ENCODE measurements at regions not wholly inside any gene's neighbourhood (a gene's known extent, or its start where the extent isn't known, plus 50 kb on each side); places are given as distances from the start of the nearest gene placed in this dataset.

GRCh38 chr11:27287205-27287604 lies 75.8 kb downstream of the CCDC34 start:
- DNase-seq (ENCODE audit: low read depth, low spot score), result no peak

DNA sequence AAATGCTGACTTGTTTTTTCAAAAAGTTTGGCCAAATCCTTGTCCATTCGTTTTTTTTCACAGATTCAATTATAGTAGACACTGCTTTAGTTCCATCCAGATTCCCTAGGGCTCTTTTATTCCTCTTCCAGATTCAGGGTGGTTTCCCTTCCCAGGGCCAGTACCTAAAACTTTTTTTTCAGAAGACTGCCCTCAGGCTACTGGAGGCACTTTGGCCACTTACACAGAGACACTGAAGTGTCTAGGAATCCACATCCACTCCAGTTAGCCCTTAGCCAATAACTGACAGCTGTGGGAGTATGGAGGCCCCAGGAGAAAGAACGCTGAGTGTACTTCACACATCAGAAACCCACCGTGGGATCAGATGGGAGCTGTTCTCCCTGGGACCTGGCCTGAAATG lies 77.3 kb downstream of the CCDC34 start:
- DNase-seq (ENCODE audit: low read depth, low spot score), result peak; percentile 40

DNA sequence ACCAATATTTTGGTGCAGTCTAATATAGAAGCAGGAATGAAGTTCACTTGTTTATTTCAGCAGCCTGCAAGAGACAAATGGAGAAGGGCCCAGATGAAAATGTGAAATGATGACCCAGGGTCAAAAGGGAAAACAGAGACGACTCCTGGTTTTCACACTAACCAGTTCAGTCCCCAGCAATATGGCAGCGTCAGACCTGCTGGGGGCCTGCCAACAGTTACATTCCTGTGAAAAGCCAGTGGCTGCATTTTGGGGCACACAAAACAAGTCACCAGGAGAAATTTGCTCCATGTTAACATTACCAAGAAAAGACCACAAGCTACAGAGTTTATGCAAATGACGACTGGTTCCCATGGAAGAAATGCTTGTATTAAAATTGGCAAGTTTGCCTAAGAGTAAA lies 80.2 kb downstream of the CCDC34 start:
- no peak for DNase-seq (ENCODE audit: low read depth, low spot score)

DNA sequence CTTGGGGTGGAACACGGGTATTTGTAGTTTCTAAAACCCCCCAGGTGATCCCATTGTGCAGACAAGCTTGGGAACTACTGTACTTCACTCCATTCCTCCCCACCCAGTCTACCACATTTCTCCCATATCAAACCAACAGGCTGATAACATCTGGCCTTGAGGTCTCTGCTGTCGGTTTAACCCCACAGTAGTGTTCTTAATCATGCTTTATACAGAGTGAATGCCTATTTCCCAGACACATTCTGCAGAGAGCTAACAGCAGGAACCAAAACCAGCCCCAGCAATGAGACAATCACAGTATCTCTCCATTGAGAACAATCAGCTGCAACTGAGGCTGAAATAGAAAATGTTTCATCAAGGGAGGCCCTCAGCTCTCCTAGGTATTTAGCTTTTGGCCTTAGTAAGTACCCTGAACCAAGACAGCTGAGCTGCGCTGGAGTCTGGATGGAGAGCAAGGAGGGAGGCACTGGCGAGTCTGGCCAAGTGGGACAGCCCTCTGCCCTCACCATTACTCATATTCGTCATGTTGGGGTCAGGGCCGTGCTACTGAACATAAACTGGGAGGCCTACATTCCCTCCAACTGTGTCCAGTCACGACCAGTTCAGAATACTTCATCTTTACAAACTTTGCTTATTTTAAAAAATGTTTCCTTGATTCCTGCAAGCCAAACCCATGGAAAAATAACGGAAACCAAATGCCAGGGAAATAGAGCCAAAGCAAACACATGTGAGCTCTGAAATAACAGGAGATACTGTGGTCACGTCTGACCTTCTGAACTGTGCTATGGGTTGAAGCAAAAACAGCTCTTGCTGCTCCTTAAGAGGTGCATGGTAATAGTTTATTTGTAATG lies 81.0 kb downstream of the CCDC34 start:
- DNase-seq (ENCODE audit: low read depth, low spot score), result no peak

DNA sequence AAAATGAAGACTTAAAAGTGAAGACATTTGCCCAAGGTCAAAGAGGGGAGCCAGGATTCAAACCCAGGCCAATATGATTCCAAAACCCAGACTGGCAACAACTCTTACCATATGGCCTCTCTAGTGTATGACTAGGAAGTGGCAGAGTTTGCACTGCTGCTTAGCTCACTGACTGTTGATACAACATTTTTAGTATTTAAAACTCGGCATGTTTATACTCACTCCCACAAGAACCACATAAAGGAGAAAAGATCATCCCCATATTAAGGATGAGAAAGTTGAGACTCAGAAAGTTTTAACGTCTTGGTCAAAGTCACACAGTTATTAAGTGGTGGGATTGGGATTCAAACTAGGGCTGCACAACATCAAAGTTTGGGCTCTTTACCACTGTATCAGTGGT lies 81.7 kb downstream of the CCDC34 start:
- DNase-seq (ENCODE audit: low read depth, low spot score), result no peak

DNA sequence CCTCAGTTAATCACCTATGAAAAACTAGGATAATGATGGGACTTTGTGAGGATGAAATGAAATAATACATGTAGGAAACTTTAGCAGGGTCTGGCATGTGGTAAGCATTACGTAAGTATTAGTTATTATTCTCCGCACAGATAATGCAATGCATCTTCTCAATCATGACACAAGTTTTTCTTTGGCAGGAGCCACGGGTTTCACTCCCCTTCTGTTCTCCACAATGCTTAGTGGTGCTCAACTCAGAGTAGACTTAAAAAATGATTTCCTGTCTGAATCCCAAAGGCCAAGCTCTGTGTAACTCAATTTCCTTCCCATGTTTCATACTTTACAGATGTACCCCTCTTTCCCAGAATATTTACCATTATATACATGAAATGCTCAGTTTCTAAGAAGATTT lies 82.9 kb downstream of the CCDC34 start:
- no peak for DNase-seq (ENCODE audit: low read depth, low spot score)

DNA sequence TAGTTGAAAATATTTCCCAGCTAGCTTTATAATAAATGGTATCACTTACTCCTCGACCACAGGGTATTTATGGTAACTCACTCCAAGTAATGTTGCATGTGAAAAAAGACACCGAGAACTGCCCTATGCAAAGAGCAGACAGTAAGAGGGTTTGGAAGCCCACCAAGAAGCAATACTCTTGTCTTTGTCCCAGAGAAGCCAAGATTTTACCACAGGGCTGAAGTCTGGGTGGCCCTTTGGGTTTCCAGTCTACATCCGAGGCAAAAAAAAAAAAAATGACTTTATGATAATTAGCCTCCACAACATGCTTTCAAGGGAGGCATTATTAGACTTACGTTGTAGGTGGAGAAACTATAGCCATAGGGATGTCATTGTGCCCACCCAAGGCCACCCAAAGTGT lies 83.6 kb downstream of the CCDC34 start:
- no peak for DNase-seq (ENCODE audit: low read depth, low spot score)

DNA sequence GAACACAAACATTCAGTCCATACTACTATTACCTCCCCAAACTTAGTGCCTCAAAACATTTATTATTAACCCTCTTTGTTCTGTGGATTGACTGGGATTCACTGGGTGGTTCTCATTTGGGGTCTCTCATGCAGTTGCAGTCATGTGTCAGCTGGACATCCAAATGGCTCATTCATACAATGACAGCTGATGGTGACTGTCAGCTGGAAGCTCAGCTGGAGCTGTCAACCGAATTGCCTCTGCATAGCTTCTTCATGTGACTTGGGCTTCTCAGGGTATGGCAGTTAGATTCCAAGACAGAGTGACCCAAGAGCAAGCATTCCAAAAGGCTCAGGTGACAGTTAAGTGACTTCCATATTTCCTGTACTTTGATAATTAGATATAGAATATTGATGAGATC lies 85.2 kb downstream of the CCDC34 start:
- peak; percentile 9 for DNase-seq (ENCODE audit: low read depth, low spot score)

GRCh38 chr11:27276141-27276540 lies 86.9 kb downstream of the CCDC34 start:
- no peak for DNase-seq (ENCODE audit: low read depth, low spot score)

DNA sequence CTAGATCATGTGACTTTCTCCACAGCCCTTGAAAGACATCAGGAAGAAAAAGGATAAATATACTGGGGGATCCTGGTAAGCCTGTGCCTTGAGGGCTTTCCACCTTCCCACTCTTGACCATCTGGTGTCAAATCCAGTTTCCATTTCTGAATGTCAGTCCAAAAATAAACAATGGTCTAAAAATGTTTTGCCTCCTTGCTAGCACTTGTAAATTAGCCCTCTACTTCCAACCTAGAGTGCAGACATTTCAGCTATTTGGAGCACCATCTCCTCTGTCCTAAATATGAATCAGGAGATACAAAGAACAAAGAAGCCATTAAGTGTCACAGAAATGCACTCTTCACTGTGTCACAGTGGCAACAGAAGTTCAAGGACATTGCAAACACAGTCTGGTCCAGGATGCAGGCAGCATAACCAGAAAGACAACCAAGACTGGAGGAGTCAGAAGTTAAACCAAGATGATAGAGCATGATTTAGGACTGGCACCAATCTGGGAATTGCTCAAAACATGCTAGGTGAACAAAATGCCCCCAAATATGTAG lies 88.1 kb downstream of the CCDC34 start:
- no peak for DNase-seq (ENCODE audit: low read depth, low spot score)

DNA sequence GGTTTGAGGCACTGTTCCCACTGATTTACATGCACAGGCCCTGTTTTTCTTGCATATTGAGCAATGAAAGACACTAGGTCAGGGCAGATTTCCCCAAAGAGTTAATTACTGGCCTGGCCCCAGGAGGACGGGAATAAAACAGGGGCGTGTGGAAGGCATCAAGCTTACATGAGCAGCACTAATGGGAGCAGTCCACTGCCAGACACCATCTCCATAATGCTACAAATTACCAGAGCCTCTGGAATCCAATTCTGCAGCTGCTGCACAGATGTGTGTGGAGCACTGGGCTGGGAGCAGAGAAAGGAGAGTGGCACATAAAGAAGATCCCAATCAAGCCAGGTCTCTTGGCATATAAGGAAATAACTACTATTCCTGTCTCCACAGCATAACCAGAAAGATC lies 96.9 kb downstream of the CCDC34 start:
- no peak for DNase-seq (ENCODE audit: low read depth, low spot score)

- DNase-seq (ENCODE audit: low read depth, low spot score), result no peak
These were observed 99.0 kb downstream of the CCDC34 start for GRCh38 chr11:27263986-27264385.

DNA sequence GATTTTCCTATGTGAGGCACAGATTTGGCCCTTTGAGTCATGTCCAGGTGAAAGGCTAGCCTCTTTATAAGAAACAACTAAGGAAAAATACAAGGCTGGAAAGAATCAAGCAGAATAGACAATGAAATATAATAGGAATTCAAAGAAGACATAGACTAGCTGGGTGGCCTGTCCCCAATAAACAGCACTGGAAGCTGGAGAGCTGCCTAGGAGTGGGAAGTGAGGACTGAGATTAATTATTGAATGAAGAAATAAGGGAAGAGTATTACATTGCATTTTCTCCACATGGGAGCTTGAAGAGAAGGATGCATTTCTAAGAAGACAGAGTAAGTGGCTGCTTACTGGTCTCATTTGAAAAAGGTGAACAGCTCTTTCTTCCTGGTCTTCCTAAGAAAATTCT lies 100.0 kb downstream of the CCDC34 start:
- no peak for DNase-seq (ENCODE audit: low read depth, low spot score)

DNA sequence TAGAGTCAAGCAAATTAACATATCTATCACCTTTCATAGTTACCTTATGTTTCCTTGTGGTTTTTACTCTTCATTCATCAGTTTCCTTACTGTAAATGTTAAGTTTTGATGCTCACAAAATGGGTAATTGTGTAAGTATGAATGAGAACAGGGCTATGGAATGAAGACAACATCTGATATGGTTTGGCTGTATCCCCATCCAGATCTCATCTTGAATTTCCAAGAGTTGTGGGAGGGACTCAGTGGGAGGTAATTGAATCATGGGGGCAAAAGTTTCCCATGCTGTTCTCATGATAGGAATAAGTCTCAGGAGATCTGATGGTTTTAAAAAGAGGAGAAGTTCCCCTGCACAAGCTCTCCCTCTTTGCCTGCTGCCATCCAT lies 107.6 kb downstream of the CCDC34 start:
- no peak for DNase-seq (ENCODE audit: low read depth, low spot score)

GRCh38 chr11:27254744-27255446 lies 108.1 kb downstream of the CCDC34 start:
- DNase-seq (ENCODE audit: low read depth, low spot score), result no peak

GRCh38 chr11:27253224-27253623 lies 109.8 kb downstream of the CCDC34 start:
- DNase-seq (ENCODE audit: low read depth, low spot score), result no peak

- no peak for DNase-seq (ENCODE audit: low read depth, low spot score)
These were observed 111.9 kb downstream of the CCDC34 start for GRCh38 chr11:27250867-27251665.

DNA sequence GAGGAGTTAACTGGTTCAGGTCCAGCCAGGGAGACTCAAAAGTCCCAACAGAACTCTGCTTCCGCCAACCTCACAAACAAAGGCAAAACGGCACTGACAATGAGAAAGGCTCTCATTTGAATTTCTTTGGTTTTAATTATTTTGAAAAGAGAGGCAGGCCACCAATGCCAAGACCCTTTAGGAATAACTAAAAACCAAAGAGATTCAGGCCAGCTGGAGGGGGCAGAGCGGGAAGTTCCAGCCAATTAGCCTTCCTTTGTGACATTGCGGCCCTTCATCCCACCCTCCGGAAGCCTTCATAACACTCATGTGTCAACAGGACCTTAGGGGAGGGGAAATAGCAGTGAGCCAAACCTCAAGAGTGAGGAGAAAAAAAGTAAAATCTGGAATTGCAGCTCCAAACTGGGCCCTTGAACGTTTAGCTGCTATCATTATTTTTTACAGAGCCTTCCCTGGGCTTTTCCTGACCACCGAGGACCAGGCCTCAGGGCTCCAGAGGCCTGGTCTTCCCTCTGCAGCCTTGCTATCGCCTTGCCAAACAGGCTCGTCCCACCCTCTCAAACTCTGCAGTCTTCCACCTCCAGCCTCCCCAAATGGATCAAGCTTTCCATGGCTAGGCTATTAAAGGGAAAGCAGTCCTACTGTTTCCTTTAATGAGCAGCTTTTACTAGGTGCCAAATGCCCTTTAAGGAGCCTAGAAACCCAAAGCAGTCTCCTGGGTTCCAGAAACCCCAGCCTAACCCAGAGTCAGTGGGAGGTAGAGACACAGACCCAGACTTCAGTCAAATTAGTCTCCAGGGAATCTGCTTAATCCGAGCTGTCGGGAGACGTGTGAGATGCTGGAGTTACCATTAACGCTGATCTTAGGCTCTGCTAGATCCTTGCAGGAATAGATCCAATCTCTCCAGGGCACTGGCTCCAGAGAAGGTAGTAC lies 114.2 kb downstream of the CCDC34 start:
- DNase-seq (ENCODE audit: low read depth, low spot score), result peak; percentile 70

DNA sequence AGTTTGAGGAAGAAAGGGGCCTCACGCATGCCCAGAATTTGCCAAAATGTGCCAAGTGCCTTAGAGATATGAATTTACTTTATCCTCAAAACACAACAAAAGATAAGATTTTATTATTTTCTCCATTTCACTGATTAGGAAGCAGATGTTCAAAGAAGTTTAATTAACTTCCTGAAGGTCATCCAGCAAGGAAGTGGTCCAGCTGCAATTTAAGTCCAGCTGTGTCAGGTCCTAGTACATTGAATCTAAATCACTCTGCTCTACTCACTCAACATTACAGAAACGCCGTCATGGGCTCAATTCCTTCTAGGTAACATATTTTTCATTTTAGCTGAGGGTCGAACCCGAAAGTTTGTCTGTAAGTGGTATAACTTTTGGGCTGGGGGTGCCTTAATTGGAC lies 115.4 kb downstream of the CCDC34 start:
- no peak for DNase-seq (ENCODE audit: low read depth, low spot score)

DNA sequence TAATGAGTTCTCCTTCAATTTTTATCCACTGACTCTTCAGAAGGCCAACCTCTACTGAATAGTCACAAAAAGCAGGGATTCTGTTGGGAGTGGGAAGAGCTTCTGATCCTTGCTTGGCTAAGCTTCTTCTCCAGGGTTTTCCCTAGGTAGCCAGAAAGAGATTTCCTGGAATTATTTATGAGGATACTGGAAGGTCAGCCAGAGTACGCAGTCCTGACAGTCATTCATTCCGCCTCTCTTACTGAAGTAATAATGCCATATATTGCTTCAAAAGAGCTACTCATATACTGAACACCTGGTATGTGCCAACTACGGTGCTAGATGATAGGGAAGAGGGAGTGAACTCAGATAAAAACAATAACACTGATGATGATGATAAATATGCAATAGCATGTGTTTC lies 116.1 kb downstream of the CCDC34 start:
- DNase-seq (ENCODE audit: low read depth, low spot score), result no peak

GRCh38 chr11:27244900-27245299 lies 118.1 kb downstream of the CCDC34 start:
- DNase-seq (ENCODE audit: low read depth, low spot score), result no peak
